Spleen (tissue), 11 donors: ENCODE measurements at regions not wholly inside any gene's neighbourhood (a gene's known extent, or its start where the extent isn't known, plus 50 kb on each side); places are given as distances from the start of the nearest gene placed in this dataset.

Experiments
- DNase-seq: peaks from one replicate; pipeline ENCODE4 v3.0.0-alpha.2; 2020
- H3K27ac ChIP-seq, 8 donors: fragments of 200-600 bp; sonication (generic) in 7 of 8; 1 replicate in 4 of 8; 2 replicates in 4 of 8; pipeline versions ENCODE4 v1.5.0 to v1.8.0; 2016 to 2021; ENCODE audit warnings: inconsistent platforms in 4 of 8, mild to moderate bottlenecking in 4 of 8, moderate library complexity in 1 of 8
- H3K27me3 ChIP-seq, 7 donors: fragments of 200-600 bp; sonication (generic) in 6 of 7; replicated peaks in 1 of 7; 1 replicate in 4 of 7; 2 replicates in 3 of 7; pipeline versions ENCODE4 v1.5.0 to v1.8.0; 2016 to 2021; ENCODE audit warnings: inconsistent platforms in 3 of 7, mild to moderate bottlenecking in 1 of 7
- H3K36me3 ChIP-seq, 6 donors: fragments of 200-600 bp; sonication (generic) in 5 of 6; 1 replicate in 4 of 6; 2 replicates in 2 of 6; pipeline versions ENCODE4 v1.5.0 to v1.8.0; 2016 to 2021; ENCODE audit warnings: inconsistent platforms in 2 of 6
- H3K4me1 ChIP-seq, 6 donors: fragments of 200-600 bp; sonication (generic) in 5 of 6; 1 replicate in 3 of 6; 2 replicates in 3 of 6; pipeline versions ENCODE4 v1.5.0 to v1.8.0; 2016 to 2021; ENCODE audit warnings: inconsistent platforms in 3 of 6
- H3K4me3 ChIP-seq, 8 donors: fragments of 200-600 bp; sonication (generic) in 7 of 8; 1 replicate in 4 of 8; 2 replicates in 4 of 8; pipeline versions ENCODE4 v1.5.0 to v1.8.0; 2016 to 2021; ENCODE audit warnings: inconsistent platforms in 4 of 8, mild to moderate bottlenecking in 4 of 8, moderate library complexity in 2 of 8
- H3K9me3 ChIP-seq, 8 donors: fragments of 200-600 bp; sonication (generic) in 7 of 8; 1 replicate in 4 of 8; 2 replicates in 4 of 8; pipeline versions ENCODE4 v1.5.0 to v1.8.0; 2016 to 2021; ENCODE audit warnings: inconsistent platforms in 4 of 8
- CTCF ChIP-seq, 11 experiments: fragments of 200-600 bp in 7 of 11; fragments of 450-650 bp in 4 of 11; sonication (generic) in 4 of 11; IDR thresholded peaks in 8 of 11; conservative IDR thresholded peaks in 3 of 11; 1 replicate in 7 of 11; 2 replicates in 4 of 11; pipeline versions ENCODE4 v1.4.0 to v1.8.0; 2016 to 2021; ENCODE audit warnings: antibody characterized with exemption in 11 of 11, inconsistent platforms in 4 of 11, mild to moderate bottlenecking in 1 of 11
- POLR2A ChIP-seq, 3 donors: fragments of 450-650 bp; IDR thresholded peaks; one replicate each; pipeline ENCODE4 v1.5.1; 2017; ENCODE audit warnings: antibody characterized with exemption in 3 of 3, mild to moderate bottlenecking in 1 of 3
- POLR2AphosphoS5 ChIP-seq, 3 donors: sonication (generic); formaldehyde crosslinking; IDR thresholded peaks; one replicate each; pipeline ENCODE4 v1.5.1; 2017; ENCODE audit warnings: antibody characterized with exemption in 3 of 3
- WGBS, 5 donors: extraction: QIAGEN DNeasy Blood & Tissue Kit in 3 of 5; methylation state at CpG; one replicate each; pipeline versions ENCODE4 v1.1.5 to v1.1.7; 2013 to 2018; 5-methylcytosine and 5-hydroxymethylcytosine counted together
- intact Hi-C: fragments of 100-400 bp; cut with DNase I; formaldehyde crosslinking; loops from one replicate; pipeline ENCODE4 v1.15.0; 2023; ENCODE audit warnings: low total_unique reads
- donor health status: healthy with polysubstance abuse.
- donor health status: DM: no; HTN: no; CAD: no; lungs with moderate emphysema.
- donor health status: DM: no; HTN: no; CAD: no.
- donor health status: Bipolar disorder and iron deficiency.
- donor health status: healthy.
- donor health status: DM: no; HTN: no; CAD: no.
- donor health status: DM: yes; HTN: yes; CAD: no.

GRCh38 chr14:99043756-99044155, 228.2 kb downstream of the BCL11B start:
- TF ChIP-seq POLR2A (IDR thresholded peaks at IDR 0.05) (no peak), CTCF (IDR thresholded peaks at IDR 0.05 in 8 of 11, conservative IDR thresholded peaks at IDR 0.05 in 3 of 11) (no peak), POLR2AphosphoS5 (IDR thresholded peaks at IDR 0.05) (no peak)
- Histone ChIP-seq H3K4me1 (peaks cover 0 to 4% (median 0%) of the 10 kb centered on the region in 6 donors), H3K4me3 (no peak overlapping the region), H3K36me3 (no peaks in the 10 kb centered on the region), H3K27ac (no peak overlapping the region), H3K9me3 (peaks cover 0 to 12% (median 0%) of the 10 kb centered on the region in 8 donors), H3K27me3 (no peaks in the 10 kb centered on the region)
- no peak for DNase-seq
- WGBS, 5 donors = 86 to 100% (median 93%) methylated on average over 1 of the region's 1 CpG
- intact Hi-C loops = no loop called here

- no peak overlapping the region for H3K27ac ChIP-seq
- peaks cover 0 to 4% (median 0%) of the 10 kb centered on the region in 6 donors for H3K4me1 ChIP-seq
- H3K9me3 ChIP-seq = peaks cover 0 to 33% (median 19%) of the 10 kb centered on the region in 8 donors
- DNase-seq = no peak
- H3K36me3 ChIP-seq = no peaks in the 10 kb centered on the region
- intact Hi-C loops = no loop called here
- WGBS, 5 donors = 75 to 84% (median 78%) methylated on average over 14 of the region's 14 CpGs
- no peaks in the 10 kb centered on the region for H3K27me3 ChIP-seq
- H3K4me3 ChIP-seq = no peak overlapping the region
- TF ChIP-seq CTCF (IDR thresholded peaks at IDR 0.05 in 8 of 11, conservative IDR thresholded peaks at IDR 0.05 in 3 of 11) = no peak
- no peak for TF ChIP-seq POLR2AphosphoS5 (IDR thresholded peaks at IDR 0.05)
- TF ChIP-seq POLR2A (IDR thresholded peaks at IDR 0.05) = no peak
These were observed 224.5 kb downstream of the BCL11B start for GRCh38 chr14:99047441-99048031.

- intact Hi-C loops = no loop called here
- no peak overlapping the region for H3K4me3 ChIP-seq
- H3K36me3 ChIP-seq = no peaks in the 10 kb centered on the region
- TF ChIP-seq POLR2AphosphoS5 (IDR thresholded peaks at IDR 0.05) (no peak), CTCF (IDR thresholded peaks at IDR 0.05 in 8 of 11, conservative IDR thresholded peaks at IDR 0.05 in 3 of 11) (no peak), POLR2A (IDR thresholded peaks at IDR 0.05) (no peak)
- WGBS, 5 donors = 59 to 75% (median 66%) methylated on average over 1 of the region's 1 CpG
- peaks cover 0 to 39% (median 30%) of the 10 kb centered on the region in 8 donors for H3K9me3 ChIP-seq
- no peak for DNase-seq
- H3K4me1 ChIP-seq = peaks cover 0 to 6% (median 0%) of the 10 kb centered on the region in 6 donors
- no peak overlapping the region for H3K27ac ChIP-seq
- H3K27me3 ChIP-seq = no peaks in the 10 kb centered on the region
These were observed 221.7 kb downstream of the BCL11B start for GRCh38 chr14:99050309-99050708.

GRCh38 chr14:99052467-99052866, 219.5 kb downstream of the BCL11B start:
- 87 to 95% (median 90%) methylated on average over 2 of the region's 2 CpGs for WGBS, 5 donors
- Histone ChIP-seq H3K4me3 (no peak overlapping the region), H3K9me3 (peaks cover 0 to 51% (median 30%) of the 10 kb centered on the region in 8 donors), H3K4me1 (peaks cover 0 to 5% (median 0%) of the 10 kb centered on the region in 6 donors), H3K27me3 (no peaks in the 10 kb centered on the region), H3K27ac (no peak overlapping the region), H3K36me3 (no peaks in the 10 kb centered on the region)
- DNase-seq = no peak
- TF ChIP-seq POLR2AphosphoS5 (IDR thresholded peaks at IDR 0.05) = no peak
- intact Hi-C loops = no loop called here
